ENCODE measurements at regions not wholly inside any gene's neighbourhood (a gene's known extent, or its start where the extent isn't known, plus 50 kb on each side); places are given as distances from the start of the nearest gene placed in this dataset.

DNA sequence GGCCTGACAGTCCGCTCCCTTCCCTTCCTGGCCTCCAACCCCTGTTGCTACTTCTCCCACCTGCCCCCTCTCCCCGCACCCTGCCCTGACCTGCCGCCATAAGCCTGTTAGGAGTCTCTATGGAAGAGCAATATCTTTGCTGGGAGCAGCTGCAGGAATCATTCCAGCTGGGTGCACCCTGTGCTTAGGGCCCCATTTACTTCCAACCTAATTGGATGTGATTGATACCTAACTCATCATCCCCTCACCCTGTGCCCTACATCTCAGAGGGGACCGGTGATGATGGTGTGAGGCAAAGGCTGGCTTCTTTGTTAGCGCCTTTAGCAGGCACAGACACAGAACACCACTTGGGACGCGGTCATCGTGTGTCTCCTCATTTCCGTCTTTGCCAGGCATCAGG, 80.0 kb upstream of the FAM180A start:
- no peaks in the 10 kb centered on the region for H3K9me1 ChIP-seq (replicated peaks; ENCODE audit: control insufficient read depth, extremely low read depth, insufficient read depth, low read length)
- H3K9me3 ChIP-seq (replicated peaks; ENCODE audit: control insufficient read depth, insufficient read depth, low read length) = no peaks in the 10 kb centered on the region
- H4K20me1 ChIP-seq (replicated peaks; ENCODE audit: control insufficient read depth, extremely low read depth, insufficient read depth, low read length) = no peaks in the 10 kb centered on the region
- FAIRE-seq (no peak), DNase-seq (ENCODE audit: low read depth, low spot score) (no peak)
- no peaks in the 10 kb centered on the region for H3K27me3 ChIP-seq (ENCODE audit: control insufficient read depth in 2 of 2, insufficient read depth in 2 of 2, low read length in 2 of 2)
- no peak overlapping the region for H3K4me2 ChIP-seq (ENCODE audit: insufficient read depth, low read length)
- no peak overlapping the region for H3K4me3 ChIP-seq (replicated peaks in 1 of 3; ENCODE audit: insufficient read depth in 1 of 3, low read depth in 1 of 3, low read length in 3 of 3)
- no peak overlapping the region for H3K27ac ChIP-seq (ENCODE audit: insufficient read depth, low read depth, low read length)
- CTCF ChIA-PET = no interaction called here
- no peak overlapping the region for H2AFZ ChIP-seq (ENCODE audit: low read depth, low read length)
- BruUV-seq (replicated peaks) = no TSS peak
- H3K36me3 ChIP-seq (ENCODE audit: control insufficient read depth in 2 of 2, extremely low read depth in 1 of 2, insufficient read depth in 2 of 2, low read length in 2 of 2) = no peaks in the 10 kb centered on the region
- no peaks in the 10 kb centered on the region for H3K4me1 ChIP-seq (ENCODE audit: control insufficient read depth, extremely low read depth, insufficient read depth, low read length)
- POLR2A ChIA-PET = no interaction called here
- intact Hi-C loops (cut with micrococcal nuclease) = no loop called here
- TF ChIP-seq, protein P1, sequence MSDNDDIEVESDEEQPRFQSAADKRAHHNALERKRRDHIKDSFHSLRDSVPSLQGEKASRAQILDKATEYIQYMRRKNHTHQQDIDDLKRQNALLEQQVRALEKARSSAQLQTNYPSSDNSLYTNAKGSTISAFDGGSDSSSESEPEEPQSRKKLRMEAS (IDR thresholded peaks at IDR 0.05; ENCODE audit: insufficient read depth, insufficient read length) = no peak
- no peak for TF ChIP-seq EZH2 (IDR thresholded peaks at IDR 0.05; ENCODE audit: borderline replicate concordance, low read depth, low read length, severe bottlenecking)
- TF ChIP-seq, protein P2, sequence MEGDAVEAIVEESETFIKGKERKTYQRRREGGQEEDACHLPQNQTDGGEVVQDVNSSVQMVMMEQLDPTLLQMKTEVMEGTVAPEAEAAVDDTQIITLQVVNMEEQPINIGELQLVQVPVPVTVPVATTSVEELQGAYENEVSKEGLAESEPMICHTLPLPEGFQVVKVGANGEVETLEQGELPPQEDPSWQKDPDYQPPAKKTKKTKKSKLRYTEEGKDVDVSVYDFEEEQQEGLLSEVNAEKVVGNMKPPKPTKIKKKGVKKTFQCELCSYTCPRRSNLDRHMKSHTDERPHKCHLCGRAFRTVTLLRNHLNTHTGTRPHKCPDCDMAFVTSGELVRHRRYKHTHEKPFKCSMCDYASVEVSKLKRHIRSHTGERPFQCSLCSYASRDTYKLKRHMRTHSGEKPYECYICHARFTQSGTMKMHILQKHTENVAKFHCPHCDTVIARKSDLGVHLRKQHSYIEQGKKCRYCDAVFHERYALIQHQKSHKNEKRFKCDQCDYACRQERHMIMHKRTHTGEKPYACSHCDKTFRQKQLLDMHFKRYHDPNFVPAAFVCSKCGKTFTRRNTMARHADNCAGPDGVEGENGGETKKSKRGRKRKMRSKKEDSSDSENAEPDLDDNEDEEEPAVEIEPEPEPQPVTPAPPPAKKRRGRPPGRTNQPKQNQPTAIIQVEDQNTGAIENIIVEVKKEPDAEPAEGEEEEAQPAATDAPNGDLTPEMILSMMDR (IDR thresholded peaks at IDR 0.05; ENCODE audit: extremely low read depth in 1 of 2, insufficient read depth in 1 of 2, low read depth in 1 of 2, low read length in 2 of 2) = no peak
- no peak for TF ChIP-seq MYC (IDR thresholded peaks at IDR 0.05; ENCODE audit: low read depth, low read length)
- TF ChIP-seq JUN (IDR thresholded peaks at IDR 0.05; ENCODE audit: borderline replicate concordance, insufficient read depth, insufficient read length, low read depth) = no peak
- no peak for TF ChIP-seq POLR2A (IDR thresholded peaks at IDR 0.05; ENCODE audit: low read depth, low read length)
- no peak for TF ChIP-seq FOS (IDR thresholded peaks at IDR 0.05; ENCODE audit: borderline replicate concordance, insufficient read depth, low read length)
- TF ChIP-seq GATA2 (IDR thresholded peaks at IDR 0.05; ENCODE audit: insufficient read depth, insufficient read length, low read depth, low read length) = no peak
- no peak for TF ChIP-seq POLR2AphosphoS5 (IDR thresholded peaks at IDR 0.05; ENCODE audit: insufficient read depth, low read depth, low read length)
- H3K79me2 ChIP-seq (ENCODE audit: control insufficient read depth, insufficient read depth, low read length) = no peaks in the 10 kb centered on the region
- H3K9ac ChIP-seq (replicated peaks; ENCODE audit: extremely low read depth, insufficient read depth, low read length) = no peak overlapping the region
- dilution Hi-C loops (cut with MboI; ENCODE audit: extremely low pct_ligation_motif_present, low sequenced_read_pairs) = no loop called here
